A673 (cell line): ENCODE measurements at regions not wholly inside any gene's neighbourhood (a gene's known extent, or its start where the extent isn't known, plus 50 kb on each side); places are given as distances from the start of the nearest gene placed in this dataset.

Experiments
- CTCF ChIP-seq: fragments of 300-800, 200-600 bp; sonication (generic); conservative IDR thresholded peaks from 2 replicates; pipeline ENCODE4 v1.5.1; 2017; ENCODE audit warnings: low read depth, mild to moderate bottlenecking, antibody characterized with exemption, low read length, moderate library complexity, mixed read lengths
- EZH2 ChIP-seq: fragments of 200-600 bp; sonication (generic); IDR thresholded peaks from 2 replicates; pipeline ENCODE4 v1.6.1; 2017; ENCODE audit warnings: borderline replicate concordance, low read depth, mild to moderate bottlenecking, mixed read lengths, antibody characterized with exemption, low read length; ENCODE audit not compliant: poor library complexity, severe bottlenecking

- TF ChIP-seq CTCF (no peak), EZH2 (no peak)
Measured at GRCh38 chr2:122205641-122206040, 450.2 kb downstream of the TSN start.
